ENCODE measurements at regions not wholly inside any gene's neighbourhood (a gene's known extent, or its start where the extent isn't known, plus 50 kb on each side); places are given as distances from the start of the nearest gene placed in this dataset.

GRCh38 chr4:110970642-110971041, 347.8 kb upstream of the PITX2 start:
- TF ChIP-seq SPI1 (IDR thresholded peaks at IDR 0.05; ENCODE audit: low read depth, low read length) (no peak), POLR2AphosphoS5 (IDR thresholded peaks at IDR 0.05; ENCODE audit: low read depth, low read length) (no peak), PAX5 (IDR thresholded peaks at IDR 0.05; ENCODE audit: insufficient read depth, low read length, severe bottlenecking) (no peak), TAF1 (IDR thresholded peaks at IDR 0.05; ENCODE audit: low read depth, low read length) (no peak), POLR2A (IDR thresholded peaks at IDR 0.05; ENCODE audit: low read depth, low read length) (no peak), POU2F2 (IDR thresholded peaks at IDR 0.05; ENCODE audit: low read depth, low read length) (no peak)
- no peak for FAIRE-seq
- peak; percentile 1 for DNase-seq (ENCODE audit: insufficient read length, low spot score)

GRCh38 chr4:110975338-110975737, 352.5 kb upstream of the PITX2 start:
- no peak for TF ChIP-seq SPI1 (IDR thresholded peaks at IDR 0.05; ENCODE audit: low read depth, low read length)
- TF ChIP-seq POLR2AphosphoS5 (IDR thresholded peaks at IDR 0.05; ENCODE audit: low read depth, low read length), result no peak
- FAIRE-seq, result no peak
- DNase-seq (ENCODE audit: insufficient read length, low spot score), result no peak

GRCh38 chr4:110977554-110977953, 354.7 kb upstream of the PITX2 start:
- TF ChIP-seq SPI1 (IDR thresholded peaks at IDR 0.05; ENCODE audit: low read depth, low read length), result no peak
- no peak for TF ChIP-seq PAX5 (IDR thresholded peaks at IDR 0.05; ENCODE audit: insufficient read depth, low read length, severe bottlenecking)
- TF ChIP-seq POLR2AphosphoS5 (IDR thresholded peaks at IDR 0.05; ENCODE audit: low read depth, low read length), result no peak
- no peak for TF ChIP-seq TAF1 (IDR thresholded peaks at IDR 0.05; ENCODE audit: low read depth, low read length)
- no peak for TF ChIP-seq POLR2A (IDR thresholded peaks at IDR 0.05; ENCODE audit: low read depth, low read length)
- TF ChIP-seq POU2F2 (IDR thresholded peaks at IDR 0.05; ENCODE audit: low read depth, low read length), result no peak
- no peak for FAIRE-seq
- DNase-seq (ENCODE audit: insufficient read length, low spot score), result no peak

GRCh38 chr4:110978761-110979160, 355.9 kb upstream of the PITX2 start:
- no peak for FAIRE-seq
- no peak for TF ChIP-seq POU2F2 (IDR thresholded peaks at IDR 0.05; ENCODE audit: low read depth, low read length)
- no peak for TF ChIP-seq POLR2A (IDR thresholded peaks at IDR 0.05; ENCODE audit: low read depth, low read length)
- no peak for TF ChIP-seq SPI1 (IDR thresholded peaks at IDR 0.05; ENCODE audit: low read depth, low read length)
- TF ChIP-seq PAX5 (IDR thresholded peaks at IDR 0.05; ENCODE audit: insufficient read depth, low read length, severe bottlenecking), result no peak
- TF ChIP-seq POLR2AphosphoS5 (IDR thresholded peaks at IDR 0.05; ENCODE audit: low read depth, low read length), result no peak
- no peak for TF ChIP-seq TAF1 (IDR thresholded peaks at IDR 0.05; ENCODE audit: low read depth, low read length)
- DNase-seq (ENCODE audit: insufficient read length, low spot score), result no peak

- TF ChIP-seq POLR2A (IDR thresholded peaks at IDR 0.05; ENCODE audit: low read depth, low read length) (no peak), POLR2AphosphoS5 (IDR thresholded peaks at IDR 0.05; ENCODE audit: low read depth, low read length) (no peak), PAX5 (IDR thresholded peaks at IDR 0.05; ENCODE audit: insufficient read depth, low read length, severe bottlenecking) (no peak), SPI1 (IDR thresholded peaks at IDR 0.05; ENCODE audit: low read depth, low read length) (no peak), TAF1 (IDR thresholded peaks at IDR 0.05; ENCODE audit: low read depth, low read length) (no peak), POU2F2 (IDR thresholded peaks at IDR 0.05; ENCODE audit: low read depth, low read length) (no peak)
- DNase-seq (ENCODE audit: insufficient read length, low spot score) (no peak), FAIRE-seq (no peak)
Observed at GRCh38 chr4:110982486-110982885, 359.6 kb upstream of the PITX2 start.

- FAIRE-seq, result no peak
- no peak for TF ChIP-seq PAX5 (IDR thresholded peaks at IDR 0.05; ENCODE audit: insufficient read depth, low read length, severe bottlenecking)
- TF ChIP-seq POLR2A (IDR thresholded peaks at IDR 0.05; ENCODE audit: low read depth, low read length), result no peak
- no peak for TF ChIP-seq POLR2AphosphoS5 (IDR thresholded peaks at IDR 0.05; ENCODE audit: low read depth, low read length)
- TF ChIP-seq TAF1 (IDR thresholded peaks at IDR 0.05; ENCODE audit: low read depth, low read length), result no peak
- no peak for TF ChIP-seq POU2F2 (IDR thresholded peaks at IDR 0.05; ENCODE audit: low read depth, low read length)
- no peak for TF ChIP-seq SPI1 (IDR thresholded peaks at IDR 0.05; ENCODE audit: low read depth, low read length)
- no peak for DNase-seq (ENCODE audit: insufficient read length, low spot score)
Observed at GRCh38 chr4:110988722-110989121, 365.8 kb upstream of the PITX2 start.

GRCh38 chr4:110989125-110989524, 366.2 kb upstream of the PITX2 start:
- FAIRE-seq (no peak), DNase-seq (ENCODE audit: insufficient read length, low spot score) (no peak)
- TF ChIP-seq POU2F2 (IDR thresholded peaks at IDR 0.05; ENCODE audit: low read depth, low read length) (no peak), SPI1 (IDR thresholded peaks at IDR 0.05; ENCODE audit: low read depth, low read length) (no peak), PAX5 (IDR thresholded peaks at IDR 0.05; ENCODE audit: insufficient read depth, low read length, severe bottlenecking) (no peak), TAF1 (IDR thresholded peaks at IDR 0.05; ENCODE audit: low read depth, low read length) (no peak), POLR2AphosphoS5 (IDR thresholded peaks at IDR 0.05; ENCODE audit: low read depth, low read length) (no peak), POLR2A (IDR thresholded peaks at IDR 0.05; ENCODE audit: low read depth, low read length) (no peak)

- TF ChIP-seq POU2F2 (IDR thresholded peaks at IDR 0.05; ENCODE audit: low read depth, low read length), result no peak
- no peak for TF ChIP-seq SPI1 (IDR thresholded peaks at IDR 0.05; ENCODE audit: low read depth, low read length)
- TF ChIP-seq POLR2AphosphoS5 (IDR thresholded peaks at IDR 0.05; ENCODE audit: low read depth, low read length), result no peak
- no peak for TF ChIP-seq PAX5 (IDR thresholded peaks at IDR 0.05; ENCODE audit: insufficient read depth, low read length, severe bottlenecking)
- no peak for TF ChIP-seq TAF1 (IDR thresholded peaks at IDR 0.05; ENCODE audit: low read depth, low read length)
- TF ChIP-seq POLR2A (IDR thresholded peaks at IDR 0.05; ENCODE audit: low read depth, low read length), result no peak
- FAIRE-seq, result no peak
- no peak for DNase-seq (ENCODE audit: insufficient read length, low spot score)
Observed at GRCh38 chr4:110994781-110995180, 371.9 kb upstream of the PITX2 start.

GRCh38 chr4:110998320-110998719, 375.4 kb upstream of the PITX2 start:
- FAIRE-seq, result no peak
- TF ChIP-seq TAF1 (IDR thresholded peaks at IDR 0.05; ENCODE audit: low read depth, low read length) (no peak), SPI1 (IDR thresholded peaks at IDR 0.05; ENCODE audit: low read depth, low read length) (no peak), POLR2A (IDR thresholded peaks at IDR 0.05; ENCODE audit: low read depth, low read length) (no peak), POLR2AphosphoS5 (IDR thresholded peaks at IDR 0.05; ENCODE audit: low read depth, low read length) (no peak), POU2F2 (IDR thresholded peaks at IDR 0.05; ENCODE audit: low read depth, low read length) (no peak), PAX5 (IDR thresholded peaks at IDR 0.05; ENCODE audit: insufficient read depth, low read length, severe bottlenecking) (no peak)
- DNase-seq (ENCODE audit: insufficient read length, low spot score), result no peak

- TF ChIP-seq POLR2AphosphoS5 (IDR thresholded peaks at IDR 0.05; ENCODE audit: low read depth, low read length) (no peak), PAX5 (IDR thresholded peaks at IDR 0.05; ENCODE audit: insufficient read depth, low read length, severe bottlenecking) (no peak), POU2F2 (IDR thresholded peaks at IDR 0.05; ENCODE audit: low read depth, low read length) (no peak), TAF1 (IDR thresholded peaks at IDR 0.05; ENCODE audit: low read depth, low read length) (no peak), POLR2A (IDR thresholded peaks at IDR 0.05; ENCODE audit: low read depth, low read length) (no peak), SPI1 (IDR thresholded peaks at IDR 0.05; ENCODE audit: low read depth, low read length) (no peak)
- DNase-seq (ENCODE audit: insufficient read length, low spot score) (no peak), FAIRE-seq (no peak)
Observed at GRCh38 chr4:111011458-111011857, 388.6 kb upstream of the PITX2 start.
